Mesothelial cell of epicardium (in vitro differentiated cells): ENCODE measurements at regions not wholly inside any gene's neighbourhood (a gene's known extent, or its start where the extent isn't known, plus 50 kb on each side); places are given as distances from the start of the nearest gene placed in this dataset.

Source experiments
- DNase-seq, 2 experiments: peaks; one replicate each; pipeline ENCODE4 v3.0.0; 2021; ENCODE audit warnings: low spot score in 2 of 2; ENCODE audit not compliant: unreplicated experiment in 2 of 2
- H3K27ac Mint-ChIP-seq: 2 replicates; pipeline ENCODE4 v1.8.0; 2021; ENCODE audit warnings: mixed read lengths
- H3K27me3 Mint-ChIP-seq: 2 replicates; pipeline ENCODE4 v1.8.0; 2021; ENCODE audit warnings: low read depth, mixed read lengths
- H3K36me3 Mint-ChIP-seq: 2 replicates; pipeline ENCODE4 v1.8.0; 2021; ENCODE audit warnings: mixed read lengths
- H3K4me1 Mint-ChIP-seq: 2 replicates; pipeline ENCODE4 v1.8.0; 2021; ENCODE audit warnings: mixed read lengths
- H3K4me3 Mint-ChIP-seq: 2 replicates; pipeline ENCODE4 v1.8.0; 2021; ENCODE audit warnings: mild to moderate bottlenecking, moderate library complexity, mixed read lengths
- H3K9me3 Mint-ChIP-seq: 2 replicates; pipeline ENCODE4 v1.8.0; 2021; ENCODE audit warnings: mixed read lengths
- TF ChIP-seq, protein P1 (sequence below): fragments of 200-600 bp; sonication (generic); IDR thresholded peaks from one replicate; pipeline ENCODE4 v1.5.0; 2021; ENCODE audit warnings: antibody characterized with exemption; ENCODE audit not compliant: unreplicated experiment

DNA sequence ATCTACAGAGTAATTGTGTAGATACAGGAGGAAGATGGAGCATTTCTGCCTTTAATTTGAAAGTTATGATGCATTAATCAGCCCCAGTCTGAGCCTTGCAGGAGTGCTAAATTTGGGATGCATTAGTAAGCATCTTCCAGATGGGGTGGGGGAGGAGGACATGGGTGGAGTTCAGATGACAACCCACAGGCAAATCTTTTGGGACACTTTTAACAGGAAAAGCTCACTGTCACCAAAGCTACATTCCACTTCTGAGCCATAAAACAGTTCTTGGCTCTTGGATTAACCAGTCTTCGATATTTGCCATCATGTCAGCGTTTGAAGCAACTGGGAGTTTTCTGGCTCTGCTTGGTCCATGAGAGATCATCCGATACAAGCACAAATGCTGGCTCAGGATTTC lies 121.1 kb downstream of the CXCL12 start:
- H3K36me3 Mint-ChIP-seq: peaks cover 11% of the 10 kb centered on the region
- peaks cover 18% of the 10 kb centered on the region for H3K9me3 Mint-ChIP-seq
- H3K4me3 Mint-ChIP-seq: no peak overlapping the region
- H3K27ac Mint-ChIP-seq: no peak overlapping the region
- H3K4me1 Mint-ChIP-seq: peaks cover 32% of the 10 kb centered on the region
- no peaks in the 10 kb centered on the region for H3K27me3 Mint-ChIP-seq
- no peak for DNase-seq
- TF ChIP-seq, protein P1, sequence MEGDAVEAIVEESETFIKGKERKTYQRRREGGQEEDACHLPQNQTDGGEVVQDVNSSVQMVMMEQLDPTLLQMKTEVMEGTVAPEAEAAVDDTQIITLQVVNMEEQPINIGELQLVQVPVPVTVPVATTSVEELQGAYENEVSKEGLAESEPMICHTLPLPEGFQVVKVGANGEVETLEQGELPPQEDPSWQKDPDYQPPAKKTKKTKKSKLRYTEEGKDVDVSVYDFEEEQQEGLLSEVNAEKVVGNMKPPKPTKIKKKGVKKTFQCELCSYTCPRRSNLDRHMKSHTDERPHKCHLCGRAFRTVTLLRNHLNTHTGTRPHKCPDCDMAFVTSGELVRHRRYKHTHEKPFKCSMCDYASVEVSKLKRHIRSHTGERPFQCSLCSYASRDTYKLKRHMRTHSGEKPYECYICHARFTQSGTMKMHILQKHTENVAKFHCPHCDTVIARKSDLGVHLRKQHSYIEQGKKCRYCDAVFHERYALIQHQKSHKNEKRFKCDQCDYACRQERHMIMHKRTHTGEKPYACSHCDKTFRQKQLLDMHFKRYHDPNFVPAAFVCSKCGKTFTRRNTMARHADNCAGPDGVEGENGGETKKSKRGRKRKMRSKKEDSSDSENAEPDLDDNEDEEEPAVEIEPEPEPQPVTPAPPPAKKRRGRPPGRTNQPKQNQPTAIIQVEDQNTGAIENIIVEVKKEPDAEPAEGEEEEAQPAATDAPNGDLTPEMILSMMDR: no peak

DNA sequence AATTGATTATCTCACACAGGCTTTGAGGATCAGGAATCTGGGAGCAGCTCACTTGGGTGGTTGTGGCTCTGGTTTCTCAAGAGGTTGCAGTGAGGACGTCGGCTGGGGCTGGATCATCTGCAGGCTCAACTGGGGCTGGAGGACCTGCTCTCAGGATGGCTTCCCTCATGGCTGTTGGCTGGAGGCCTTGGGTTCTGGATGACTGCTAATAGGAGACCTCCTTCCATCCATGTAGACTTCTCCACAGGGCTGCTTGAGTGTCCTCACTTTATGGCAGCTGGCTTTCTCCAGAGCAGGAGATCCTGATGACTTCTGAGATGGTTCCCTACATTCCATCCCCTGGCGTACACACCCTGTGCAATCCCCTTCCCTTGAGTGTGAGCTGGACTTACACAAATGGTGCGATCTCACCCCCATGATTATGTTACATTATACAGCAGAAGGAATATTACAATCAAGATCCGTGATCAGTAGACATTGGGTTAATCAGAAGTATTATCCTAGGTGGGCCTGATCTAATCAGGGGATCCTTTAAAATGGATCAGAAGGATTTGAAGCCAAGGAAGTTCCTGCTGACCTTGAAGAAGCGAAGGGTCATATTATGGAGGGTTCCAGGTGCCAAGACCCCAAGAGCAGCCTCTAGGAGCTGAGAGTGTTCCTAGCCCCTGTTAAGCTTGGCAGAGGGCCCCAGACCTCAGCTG lies 122.2 kb downstream of the CXCL12 start:
- no peaks in the 10 kb centered on the region for H3K27me3 Mint-ChIP-seq
- no peak overlapping the region for H3K27ac Mint-ChIP-seq
- H3K4me3 Mint-ChIP-seq: no peak overlapping the region
- TF ChIP-seq, protein P1: no peak
- DNase-seq: no peak
- peaks cover 12% of the 10 kb centered on the region for H3K9me3 Mint-ChIP-seq
- peaks cover 6% of the 10 kb centered on the region for H3K36me3 Mint-ChIP-seq
- H3K4me1 Mint-ChIP-seq: peaks cover 37% of the 10 kb centered on the region

DNA sequence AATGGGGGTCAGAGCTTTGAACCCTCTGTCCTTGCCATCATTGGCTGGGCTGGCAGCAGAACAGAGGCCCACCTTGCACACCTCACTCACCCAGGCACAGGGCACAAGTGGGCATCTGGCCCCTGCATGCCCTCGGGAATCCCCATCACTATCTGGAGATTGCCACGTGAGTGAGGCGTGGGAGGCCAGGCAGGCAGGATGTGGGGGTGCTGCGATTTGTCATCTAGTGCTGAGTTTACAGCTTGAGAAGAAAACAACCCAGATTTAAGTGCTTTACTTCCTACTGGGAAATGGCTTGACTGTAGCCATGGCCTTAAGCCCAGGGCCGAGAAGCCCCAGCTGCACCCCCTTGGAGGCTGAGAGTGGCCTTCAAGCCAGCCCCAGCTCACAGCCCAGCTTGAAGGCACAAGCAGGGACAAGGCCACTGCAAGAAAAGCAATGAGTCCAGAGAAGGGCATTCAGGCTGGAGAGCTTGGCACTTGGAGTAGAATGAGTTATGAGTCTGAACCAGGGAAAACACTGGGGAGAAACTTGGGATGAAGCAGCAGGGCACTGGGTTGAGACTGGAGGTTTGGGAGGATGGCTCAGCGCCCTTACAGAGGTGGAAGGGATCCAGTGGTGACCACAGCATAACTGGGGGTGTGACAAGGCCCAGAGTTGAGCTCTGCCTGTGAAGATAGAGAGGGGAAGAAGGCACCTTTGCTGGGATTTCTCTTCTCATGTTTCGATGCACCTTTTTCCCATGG lies 123.0 kb downstream of the CXCL12 start:
- Mint-ChIP-seq H3K4me1 (peaks cover 39% of the 10 kb centered on the region), H3K27me3 (no peaks in the 10 kb centered on the region), H3K9me3 (peaks cover 6% of the 10 kb centered on the region), H3K4me3 (no peak overlapping the region), H3K36me3 (peaks cover 1% of the 10 kb centered on the region), H3K27ac (no peak overlapping the region)
- TF ChIP-seq, protein P1: no peak
- DNase-seq: no peak

DNA sequence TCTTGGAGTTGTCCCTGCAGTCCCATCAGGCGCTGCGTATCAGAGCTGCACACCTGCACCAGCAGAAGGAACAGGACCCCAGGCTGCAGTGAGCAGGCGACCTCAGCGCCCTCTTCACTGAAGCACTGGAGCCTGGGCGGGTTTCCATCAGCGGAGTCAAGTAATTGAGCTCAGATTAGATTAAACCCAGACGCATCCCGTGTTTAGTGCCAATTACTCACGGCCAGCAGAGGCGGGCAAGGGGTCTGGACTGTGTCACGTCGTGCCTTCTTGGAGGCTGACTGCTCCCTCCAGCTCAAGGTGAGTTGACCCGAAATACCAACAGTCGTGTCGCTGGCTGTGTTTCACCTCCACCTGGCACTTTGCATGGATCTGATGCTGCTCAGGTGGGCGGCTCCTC lies 123.6 kb downstream of the CXCL12 start:
- Mint-ChIP-seq H3K4me3 (no peak overlapping the region), H3K9me3 (no peaks in the 10 kb centered on the region), H3K27me3 (no peaks in the 10 kb centered on the region), H3K27ac (no peak overlapping the region), H3K36me3 (no peaks in the 10 kb centered on the region), H3K4me1 (peaks cover 39% of the 10 kb centered on the region)
- TF ChIP-seq, protein P1: no peak
- DNase-seq: no peak

DNA sequence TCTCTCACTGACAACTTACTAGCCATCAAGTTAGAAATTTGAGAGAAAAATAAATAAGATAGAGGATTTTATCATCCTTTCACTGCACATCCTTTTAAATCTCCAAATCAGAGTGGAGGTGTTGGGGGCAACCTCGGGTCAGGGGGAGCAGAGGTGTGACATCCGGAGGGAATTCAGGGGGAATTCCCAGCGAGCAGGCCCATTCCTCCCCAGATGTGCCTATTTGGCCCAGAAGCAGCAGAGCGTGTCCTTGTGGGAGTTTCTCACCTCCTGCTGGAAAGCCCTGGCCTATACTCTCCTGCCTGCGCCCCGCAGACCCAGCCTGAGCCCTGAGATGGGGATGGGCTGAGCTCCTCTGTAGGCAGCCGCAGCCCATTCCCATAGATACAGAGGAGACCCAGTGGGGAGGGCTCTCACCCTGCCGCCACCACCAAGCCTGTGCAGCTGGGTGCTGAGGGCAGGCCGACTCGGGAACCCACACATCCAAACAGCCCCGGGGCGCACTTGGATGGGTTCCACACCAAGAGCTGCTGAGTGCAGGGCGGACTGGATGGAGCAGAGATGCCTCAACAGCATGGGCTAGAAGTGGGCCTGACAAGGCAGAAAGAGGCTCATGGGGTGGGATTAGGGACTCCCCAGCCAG lies 124.5 kb downstream of the CXCL12 start:
- Mint-ChIP-seq H3K36me3 (no peaks in the 10 kb centered on the region), H3K4me1 (peaks cover 39% of the 10 kb centered on the region), H3K4me3 (no peak overlapping the region), H3K27ac (peak overlapping the region; percentile 28), H3K27me3 (no peaks in the 10 kb centered on the region), H3K9me3 (no peaks in the 10 kb centered on the region)
- TF ChIP-seq, protein P1: no peak
- no peak for DNase-seq
